SK-N-MC (cell line): ENCODE measurements at regions not wholly inside any gene's neighbourhood (a gene's known extent, or its start where the extent isn't known, plus 50 kb on each side); places are given as distances from the start of the nearest gene placed in this dataset.

Source experiments
- EZH2 ChIP-seq: fragments of 200-600 bp; sonication (generic); IDR thresholded peaks from one replicate; pipeline ENCODE4 v1.6.1; 2017; ENCODE audit warnings: antibody characterized with exemption
- POLR2AphosphoS5 ChIP-seq: IDR thresholded peaks from 2 replicates; pipeline ENCODE4 v1.6.1; 2012; ENCODE audit warnings: mild to moderate bottlenecking, low read depth, low read length, borderline replicate concordance

DNA sequence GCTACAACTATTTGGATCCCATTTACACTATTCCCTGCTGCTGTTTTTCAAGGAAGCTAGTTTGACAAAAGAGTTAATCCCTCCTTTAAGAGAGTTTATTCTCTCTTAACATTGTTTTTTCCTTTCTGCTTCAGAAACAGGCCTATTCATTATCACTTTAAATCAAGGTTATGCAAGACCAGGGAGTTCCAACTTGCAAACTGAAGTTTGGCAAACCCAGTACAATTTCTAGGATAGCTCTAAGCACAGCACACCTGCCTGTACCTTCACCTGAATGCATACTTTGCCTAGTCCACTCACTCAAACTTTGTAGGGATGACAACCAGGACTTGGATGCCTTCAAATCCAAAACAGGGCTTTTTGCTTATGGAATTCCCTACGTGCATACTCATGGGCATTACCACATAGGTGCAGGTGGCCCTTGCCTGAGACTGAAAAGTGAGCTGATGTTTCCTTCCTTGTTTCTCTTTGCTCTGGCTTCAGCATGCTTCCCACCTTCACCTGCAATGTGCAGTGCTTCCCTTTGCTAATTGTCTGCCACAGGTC, 193.8 kb upstream of the MMADHC start:
- TF ChIP-seq POLR2AphosphoS5 (no peak), EZH2 (no peak)
